NCI-H2196 (cell line): ENCODE measurements at regions not wholly inside any gene's neighbourhood (a gene's known extent, or its start where the extent isn't known, plus 50 kb on each side); places are given as distances from the start of the nearest gene placed in this dataset.

Experiments
- DNase-seq: peaks from one replicate; lab custom pipeline; 2025; ENCODE audit not compliant: unreplicated experiment; lab: John Stamatoyannopoulos, UW

DNA sequence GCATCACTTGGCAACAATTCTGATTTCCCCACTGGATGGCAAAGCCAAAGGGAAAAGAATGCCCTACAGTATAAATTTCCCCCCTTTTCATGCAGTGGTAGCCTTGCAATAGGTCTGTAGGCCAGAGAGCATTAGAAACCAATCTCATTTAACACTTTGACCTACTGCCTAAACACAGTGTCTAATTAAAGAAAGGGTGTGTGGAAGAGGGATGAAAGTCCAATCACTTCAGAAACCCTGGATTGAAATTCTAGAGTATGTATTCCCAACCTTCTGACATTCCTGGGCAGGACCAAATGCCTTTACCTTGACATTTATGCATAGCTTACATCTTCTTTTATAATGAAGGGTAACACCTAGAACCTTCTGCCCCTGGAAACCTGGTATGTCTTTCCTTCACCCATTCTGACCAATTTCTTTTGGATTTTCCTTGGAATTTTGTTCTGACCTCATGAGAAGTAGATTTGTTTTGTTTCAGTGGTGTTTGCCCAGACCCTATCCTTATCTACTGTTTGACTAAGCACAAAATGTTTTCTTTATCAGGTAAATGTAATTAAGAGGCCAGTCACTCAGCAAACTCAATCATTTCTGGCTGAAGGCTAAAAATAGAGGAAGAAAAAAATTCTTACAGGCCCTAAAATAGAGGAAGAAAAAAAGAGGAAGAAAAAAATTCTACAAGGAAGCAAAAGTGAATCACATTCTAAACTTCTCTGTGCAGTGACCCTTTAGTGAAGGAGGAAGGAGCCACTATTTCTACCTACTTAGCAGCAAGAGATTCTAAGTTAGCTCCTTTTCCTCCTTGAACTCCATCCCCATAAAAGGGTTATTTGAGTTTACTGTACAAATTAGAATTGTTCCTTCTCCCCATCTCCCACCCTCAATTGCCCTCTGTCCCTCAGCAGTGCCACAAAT, 129.5 kb upstream of the DSCAM start:
- DNase-seq: no peak

DNA sequence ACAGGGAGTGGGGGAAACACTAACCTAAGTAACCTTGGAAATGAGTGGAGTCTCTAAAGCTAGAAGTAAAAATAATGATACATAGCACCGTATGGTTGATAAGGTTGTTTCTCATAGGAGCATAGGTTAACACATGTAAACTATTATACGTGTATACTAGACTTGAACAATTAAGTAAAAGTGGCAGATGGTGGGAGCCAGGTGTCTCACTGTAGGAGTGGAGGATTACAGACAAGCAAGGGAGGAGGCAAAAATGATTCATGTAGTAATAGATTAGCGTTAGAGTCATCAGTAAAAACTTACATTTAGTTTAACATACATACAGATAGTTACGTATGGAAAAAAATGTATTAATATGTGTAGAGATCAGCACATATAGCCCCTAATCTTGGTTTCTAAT, 138.4 kb upstream of the DSCAM start:
- DNase-seq: no peak

DNA sequence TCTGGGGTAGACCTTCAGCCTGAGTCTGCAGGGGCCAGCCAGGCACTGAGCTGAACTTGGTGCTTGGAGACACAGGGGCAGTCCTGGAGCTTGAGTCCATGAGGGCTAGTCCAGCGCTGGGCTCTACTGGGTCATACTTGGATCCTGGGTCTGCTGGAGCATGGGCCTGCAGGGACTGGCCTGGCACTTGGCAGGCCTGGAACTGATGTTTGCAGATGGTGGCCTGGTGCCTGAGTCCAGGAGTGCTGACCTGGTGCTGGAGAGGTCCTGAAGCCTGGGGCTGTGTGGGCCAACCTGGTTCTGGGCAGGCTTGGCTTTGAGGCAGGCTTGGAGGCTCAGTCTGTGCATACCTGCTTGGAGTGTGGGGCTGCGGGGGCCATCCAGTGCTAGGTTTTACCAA, 143.4 kb upstream of the DSCAM start:
- no peak for DNase-seq

DNA sequence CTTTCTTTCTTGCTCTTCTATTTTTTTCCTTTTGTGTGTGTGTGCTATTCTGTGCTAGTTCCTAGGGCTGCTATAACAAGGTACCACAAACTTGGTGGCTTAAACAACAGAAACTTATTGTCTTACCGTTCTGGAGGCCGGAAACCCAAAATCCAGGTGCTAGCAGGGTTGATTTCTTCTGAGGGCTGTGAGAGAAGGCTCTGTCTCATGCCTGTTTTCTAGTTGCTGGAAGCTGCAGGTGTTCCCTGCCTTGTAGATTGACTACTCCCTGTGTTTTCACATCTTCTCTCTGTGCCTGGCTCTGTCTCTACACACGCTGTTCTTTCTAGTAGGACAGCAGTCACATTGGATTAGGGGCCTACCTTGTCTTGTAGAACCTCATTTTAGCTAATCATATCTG, 150.9 kb upstream of the DSCAM start:
- no peak for DNase-seq

DNA sequence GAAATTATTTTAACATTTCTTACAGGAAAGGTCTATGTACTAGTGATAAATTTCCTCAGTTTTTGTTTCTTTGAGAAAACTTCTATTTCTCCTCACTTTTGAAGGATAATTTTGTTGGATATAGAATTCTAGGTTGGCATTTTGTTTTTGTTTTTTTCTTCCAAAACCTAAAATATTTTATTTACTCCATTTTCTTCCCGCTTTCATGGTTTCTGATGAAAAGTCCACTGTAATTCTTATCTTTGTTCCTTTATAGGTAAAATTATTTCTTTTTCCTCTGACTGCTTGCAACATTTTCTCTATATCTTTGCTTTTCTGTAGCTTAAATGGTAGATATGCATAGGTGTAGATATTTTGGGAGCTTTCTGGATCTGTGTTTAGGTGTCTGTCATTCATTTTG, 153.9 kb upstream of the DSCAM start:
- no peak for DNase-seq

DNA sequence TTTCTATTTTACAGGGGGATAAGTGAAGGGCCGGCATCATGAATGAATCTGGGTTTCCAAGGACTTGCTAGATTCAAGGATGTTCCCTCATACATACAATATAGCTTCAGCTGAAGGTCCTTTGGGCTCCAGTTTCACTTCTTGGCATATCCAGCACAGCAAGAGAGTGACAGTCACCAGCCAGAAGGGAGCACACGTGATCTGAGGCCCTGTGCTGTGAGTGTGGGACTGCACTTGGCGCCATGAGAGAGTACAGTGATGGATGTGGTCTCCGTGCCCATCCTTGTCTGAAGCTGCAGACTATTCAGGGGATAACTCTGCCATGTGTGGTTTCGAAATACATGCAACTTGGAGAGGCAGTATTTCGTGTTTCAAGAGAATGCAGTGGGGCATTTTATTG, 159.7 kb upstream of the DSCAM start:
- DNase-seq: no peak

DNA sequence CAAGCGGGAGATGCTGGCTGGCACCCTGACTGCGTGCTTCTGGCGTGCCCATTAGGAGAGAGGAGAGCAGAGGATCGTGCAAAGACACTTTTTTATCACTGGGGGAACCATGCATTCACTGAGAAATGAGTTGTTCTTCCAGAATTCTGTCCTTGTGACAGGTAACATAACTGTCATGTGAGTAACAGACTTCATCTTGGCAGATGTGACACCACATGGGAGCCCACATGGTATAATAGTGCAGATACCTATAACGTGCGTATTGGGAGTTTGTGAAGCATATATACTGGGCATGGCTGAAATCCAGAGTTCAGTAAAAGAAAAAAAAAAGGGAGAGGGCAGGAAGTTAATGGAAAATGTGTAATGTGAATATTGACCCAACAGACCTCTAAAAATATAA, 159.6 kb upstream of the BACE2 start:
- no peak for DNase-seq

DNA sequence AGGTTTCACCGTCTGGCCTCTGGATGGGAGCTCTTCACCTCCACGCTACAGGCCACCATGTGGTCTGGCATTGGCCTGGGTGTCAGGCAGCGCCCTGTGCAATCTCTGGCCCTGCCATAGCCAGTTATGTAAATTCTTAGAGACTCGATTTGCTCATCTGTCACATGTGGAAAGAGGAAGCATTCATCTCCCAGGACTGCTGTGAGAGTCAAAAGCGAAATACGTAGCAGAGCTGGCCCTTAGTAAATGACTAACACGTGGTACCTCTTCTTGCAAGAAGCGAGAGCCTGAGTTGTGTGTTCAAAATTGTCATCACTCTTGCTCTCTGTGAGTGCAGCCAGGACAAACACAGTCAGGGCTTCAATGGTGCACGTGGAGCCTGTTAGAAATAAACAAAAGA, 159.0 kb upstream of the BACE2 start:
- DNase-seq: no peak

DNA sequence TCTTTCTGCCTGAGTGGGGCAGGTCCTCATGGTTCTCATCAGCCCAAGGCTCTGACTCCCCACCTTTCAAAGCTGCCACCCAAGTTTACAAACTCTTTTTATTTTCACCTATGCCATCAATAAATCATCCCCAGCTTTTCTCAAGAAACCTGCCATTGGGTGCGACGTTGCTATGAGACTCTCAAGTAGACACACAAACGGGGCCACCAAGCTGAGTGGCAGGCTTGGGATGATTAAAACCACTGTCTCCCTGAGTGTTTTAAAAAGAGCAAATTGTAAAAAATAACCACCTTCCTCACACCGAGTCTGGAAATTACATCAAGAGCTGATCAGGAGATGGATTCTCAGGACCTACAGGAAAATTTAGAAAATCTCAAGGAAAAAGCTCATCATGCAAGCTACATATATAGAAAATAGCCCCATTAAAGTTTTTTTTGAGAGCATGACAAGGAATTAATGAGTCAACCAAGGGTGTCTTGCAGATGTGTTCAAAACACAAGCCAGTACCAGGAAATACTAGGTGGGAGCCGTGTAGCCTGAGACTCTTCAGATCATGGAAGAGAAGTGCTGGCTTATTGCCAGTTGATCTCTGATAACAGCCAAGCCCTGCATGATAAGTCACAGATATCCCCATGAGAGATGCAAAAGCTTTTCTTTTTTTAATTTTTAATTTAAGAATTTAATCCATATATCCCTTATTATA, 158.4 kb upstream of the BACE2 start:
- peak; percentile 57 for DNase-seq

DNA sequence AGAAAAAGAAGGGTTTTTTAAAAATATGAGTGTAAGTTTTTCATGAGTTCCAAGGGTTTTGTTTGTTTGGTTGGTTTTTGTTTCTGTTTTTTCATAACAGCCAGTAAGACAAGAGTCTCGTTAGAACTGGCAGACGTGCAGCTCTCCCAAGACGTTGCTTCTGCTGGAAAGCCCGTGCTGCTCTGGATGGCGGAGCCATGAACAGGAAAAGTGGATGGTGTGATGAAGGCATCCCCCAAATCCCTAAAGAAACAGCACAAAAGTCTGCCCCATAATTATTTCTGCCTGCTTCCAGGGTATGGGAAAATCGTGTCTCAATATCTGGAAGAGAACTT, 157.9 kb upstream of the BACE2 start:
- no peak for DNase-seq

DNA sequence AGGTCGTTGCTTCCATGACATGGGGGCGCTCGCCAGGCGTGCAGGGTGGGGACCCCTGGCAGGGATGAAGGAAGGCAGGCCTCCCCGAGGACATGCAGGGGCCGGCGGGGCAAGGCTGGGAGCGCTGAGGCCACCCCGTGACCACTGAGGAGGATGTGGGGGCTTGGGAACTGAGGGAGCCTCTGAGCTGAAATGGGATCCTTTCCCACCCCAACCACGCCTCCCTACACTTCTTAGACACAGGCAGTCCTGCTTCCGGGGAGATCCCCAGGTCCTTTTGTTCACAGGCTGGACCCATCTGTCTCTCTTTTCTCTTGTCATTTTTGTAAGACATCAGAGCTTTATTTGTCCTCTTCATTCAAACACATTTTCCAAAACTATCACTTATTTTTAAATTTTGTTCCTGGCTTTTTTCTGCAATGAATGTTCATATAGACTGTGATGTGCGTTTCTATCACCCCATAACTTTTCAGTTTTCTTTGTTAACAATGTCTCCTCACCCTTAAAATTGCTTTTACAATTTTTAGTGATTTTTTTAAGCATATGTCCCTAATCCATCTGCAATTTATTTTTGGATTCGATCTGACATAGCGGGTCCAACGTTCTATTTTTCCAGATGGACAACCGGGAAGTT, 156.7 kb upstream of the BACE2 start:
- DNase-seq: no peak

DNA sequence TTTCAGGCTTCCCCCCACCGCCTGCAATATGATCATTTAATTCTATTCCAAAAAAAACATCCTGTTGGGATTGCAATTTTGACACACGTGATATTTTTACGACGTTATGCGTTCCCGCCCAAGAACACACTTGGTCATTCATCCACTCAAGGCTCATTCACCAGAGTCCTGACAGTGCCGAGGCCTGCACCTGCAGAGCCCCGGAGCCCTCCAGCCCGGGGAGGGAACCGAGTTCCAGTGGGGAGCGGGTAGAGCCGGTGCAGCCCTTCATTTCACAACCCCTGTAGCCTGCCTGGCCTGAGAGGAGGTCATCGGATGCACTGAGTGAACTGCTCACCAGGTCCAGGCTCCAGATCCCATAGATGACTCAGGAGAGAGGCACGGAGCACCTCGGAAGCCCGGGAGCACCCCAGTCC, 156.0 kb upstream of the BACE2 start:
- no peak for DNase-seq

DNA sequence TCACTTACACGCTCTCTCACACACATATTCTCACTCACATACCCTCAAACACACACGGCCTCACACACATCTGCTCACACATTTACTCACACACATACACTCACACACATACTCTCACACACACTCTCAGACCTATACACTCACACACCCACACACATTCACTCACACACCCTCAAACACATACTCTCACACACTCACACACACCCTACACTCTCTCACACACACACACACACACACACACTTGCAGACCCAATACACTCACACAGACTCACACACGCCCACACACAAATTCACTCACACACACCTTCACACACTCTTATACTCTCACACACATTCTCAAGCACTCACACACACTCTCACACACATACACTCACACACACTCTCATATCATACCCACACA, 155.5 kb upstream of the BACE2 start:
- no peak for DNase-seq

DNA sequence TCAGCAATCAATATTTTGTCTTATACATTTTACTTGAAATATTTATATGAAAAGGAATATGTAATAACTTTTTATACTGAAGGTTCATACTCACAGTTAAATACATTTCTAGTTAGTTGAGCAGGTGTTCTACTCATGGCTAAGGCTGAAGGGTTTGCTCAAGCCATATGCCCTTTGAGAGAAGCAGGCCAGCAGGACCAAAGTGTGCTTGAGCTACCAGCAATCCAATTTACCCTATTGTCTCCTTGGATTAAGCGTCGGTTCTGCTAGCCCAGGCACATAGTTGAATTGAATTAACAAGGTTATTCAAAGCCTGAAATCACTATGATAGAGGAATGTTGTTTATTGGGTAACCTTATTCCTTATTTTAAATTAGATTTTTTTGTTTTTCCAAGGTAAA, 151.5 kb upstream of the BACE2 start:
- peak; percentile 14 for DNase-seq

DNA sequence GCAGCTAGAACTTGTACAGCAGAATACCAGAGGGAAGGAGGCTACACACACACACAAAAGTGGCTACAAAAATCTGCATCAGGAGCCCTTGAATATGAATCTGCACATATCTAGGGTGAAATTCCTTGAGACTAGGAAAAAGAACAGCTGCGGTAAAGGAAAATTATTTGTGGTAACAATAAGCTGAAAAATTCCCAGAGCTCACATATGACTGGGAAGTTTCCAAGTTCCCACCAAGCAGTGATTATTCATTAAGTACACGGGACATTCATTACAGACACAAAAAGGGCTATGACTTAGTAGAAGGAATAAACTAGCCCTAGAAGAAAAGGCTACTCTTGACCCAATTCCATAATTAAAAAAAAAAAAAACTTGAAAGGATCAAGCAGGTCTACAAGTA, 149.5 kb upstream of the BACE2 start:
- no peak for DNase-seq

DNA sequence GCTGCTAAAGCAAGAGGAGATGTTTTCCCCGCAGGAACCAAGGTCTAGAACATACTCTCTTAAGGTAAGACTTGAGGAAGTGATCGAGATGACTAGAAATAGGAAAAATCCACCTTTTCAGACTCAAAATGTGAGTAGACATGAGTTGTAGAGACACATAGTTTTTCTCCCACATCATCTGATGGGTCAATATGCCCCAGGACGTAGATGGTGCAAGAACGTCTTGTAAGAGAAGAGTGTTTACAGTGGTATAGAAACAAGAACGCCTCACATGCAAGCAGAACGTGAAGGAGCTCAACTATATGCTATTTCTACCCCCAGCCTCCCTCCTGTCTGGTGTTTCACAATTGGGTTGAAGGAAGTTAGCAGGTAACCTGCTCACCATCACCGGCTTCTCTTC, 144.0 kb upstream of the BACE2 start:
- DNase-seq: no peak

DNA sequence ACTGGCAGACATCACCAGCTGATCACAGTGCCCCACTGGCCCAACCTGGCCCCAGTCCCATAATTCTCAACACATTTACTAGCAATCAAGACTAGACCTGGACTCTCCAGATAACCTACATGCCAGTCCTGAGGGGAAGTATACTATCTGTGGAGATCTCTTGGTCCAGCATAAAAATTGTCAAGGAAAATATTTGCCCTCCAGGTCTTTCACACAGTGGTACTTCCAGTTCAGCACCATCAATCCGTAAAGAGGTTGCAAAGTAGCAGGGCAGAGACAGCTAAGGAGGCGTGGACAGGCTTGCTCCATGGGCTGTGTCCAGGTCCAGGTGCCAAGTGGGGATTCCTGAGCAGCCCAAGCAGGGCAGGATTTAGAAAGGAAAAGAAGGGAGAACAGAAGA, 143.6 kb upstream of the BACE2 start:
- DNase-seq: no peak

DNA sequence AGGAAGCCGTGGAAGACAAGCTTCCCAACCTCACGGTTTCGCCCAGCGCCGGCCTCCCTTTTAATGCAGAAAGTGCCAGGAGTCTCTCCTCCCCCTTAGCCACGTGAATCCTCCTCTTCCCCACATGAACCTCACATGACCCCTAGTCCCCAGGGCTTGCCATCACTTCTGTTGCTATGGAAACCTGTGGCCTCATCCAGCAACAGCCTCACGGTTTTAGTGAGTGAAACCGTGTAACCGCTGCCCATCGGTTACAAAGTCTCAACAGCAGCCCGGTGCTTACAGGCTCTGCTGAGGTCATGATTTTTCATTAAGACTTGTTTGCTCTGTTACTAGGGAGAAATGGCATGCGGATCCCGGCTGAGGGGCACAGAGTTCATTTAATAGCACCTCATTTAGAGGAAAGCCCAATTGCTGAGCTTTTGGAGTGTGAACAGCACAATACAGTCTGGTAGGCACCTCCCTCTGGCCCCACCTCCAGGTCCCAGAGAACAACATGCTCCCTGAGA, 143.2 kb upstream of the BACE2 start:
- no peak for DNase-seq

DNA sequence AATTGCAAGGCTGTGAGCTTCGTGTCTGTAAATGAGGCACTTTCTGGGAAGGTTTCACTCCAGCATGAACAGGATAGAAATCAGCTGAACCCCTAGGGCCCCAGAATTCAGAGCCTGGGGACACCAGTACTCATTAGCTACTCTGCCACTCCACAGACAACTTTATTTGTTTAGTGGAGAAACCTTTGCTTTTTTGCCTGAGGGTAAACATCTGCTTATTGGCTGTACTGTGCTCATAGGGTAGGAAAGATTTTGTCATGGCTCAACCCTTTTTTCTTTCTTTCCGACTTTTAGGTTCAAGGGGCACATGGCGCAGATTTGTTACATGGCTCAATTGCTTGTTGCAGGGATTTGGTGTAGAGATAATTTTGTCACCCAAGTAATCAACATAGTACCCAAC, 138.4 kb upstream of the BACE2 start:
- no peak for DNase-seq

DNA sequence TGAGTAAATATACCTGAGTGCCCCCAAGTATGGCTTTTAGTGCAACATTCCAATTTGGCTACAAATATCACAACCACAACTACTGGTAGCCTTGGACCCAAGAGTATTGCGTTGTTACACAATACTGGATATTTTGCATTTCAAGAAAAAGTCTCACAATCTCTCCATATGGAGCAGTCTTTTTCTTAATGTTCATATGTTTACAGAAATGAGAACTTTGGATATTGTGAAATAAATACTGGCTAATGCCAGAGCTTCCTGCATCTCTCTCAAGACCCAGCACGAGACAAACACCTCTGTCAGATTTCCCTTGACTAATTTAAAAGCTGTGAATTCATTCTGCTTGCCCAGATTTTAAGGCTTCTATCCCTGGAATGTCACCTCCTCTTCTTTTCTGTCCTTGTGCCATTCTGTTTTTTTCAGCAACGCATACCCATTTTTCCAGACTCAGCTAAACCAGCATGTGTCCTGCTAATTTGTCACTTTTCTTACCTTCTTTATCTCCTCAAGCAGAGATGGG, 136.2 kb upstream of the BACE2 start:
- no peak for DNase-seq

DNA sequence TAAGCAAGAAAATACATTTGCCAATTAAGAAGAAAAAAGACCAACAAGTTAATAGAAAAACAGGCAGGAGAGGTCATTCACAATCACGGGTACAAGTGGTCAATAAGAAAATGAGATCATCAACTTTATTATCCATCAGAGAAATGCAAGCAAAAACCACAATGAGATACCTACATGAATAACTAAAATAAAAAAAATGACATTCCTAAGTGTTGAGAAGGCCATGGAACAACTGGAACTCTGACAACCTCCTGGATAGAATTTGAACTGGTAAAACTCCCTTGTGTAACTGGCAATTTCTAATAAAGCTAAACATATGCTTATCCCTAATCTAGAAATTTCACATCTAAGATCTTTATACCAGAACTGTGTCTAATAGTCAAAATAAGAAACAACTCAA, 135.4 kb upstream of the BACE2 start:
- no peak for DNase-seq

DNA sequence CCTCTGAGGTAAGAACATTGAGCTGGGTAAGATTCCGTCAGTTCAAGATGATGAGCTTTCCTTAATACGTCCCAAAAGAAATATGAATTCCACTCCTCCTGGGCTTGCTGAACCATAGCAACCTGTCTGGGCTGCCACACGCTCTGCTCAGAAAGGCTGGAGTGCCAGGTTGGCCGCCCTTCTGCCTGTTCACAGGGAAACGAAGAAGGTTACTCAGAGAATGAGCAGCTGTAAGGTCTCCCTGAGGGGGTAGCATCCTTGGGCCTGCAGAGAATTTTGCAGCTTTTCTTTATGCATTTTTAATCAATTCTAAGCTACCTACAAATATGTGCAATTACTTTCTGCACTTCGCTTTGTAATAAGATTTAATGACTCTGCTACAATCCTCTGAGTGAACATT, 130.7 kb upstream of the BACE2 start:
- no peak for DNase-seq
